Cerebellar cortex (tissue), 1 donor: ENCODE measurements at regions not wholly inside any gene's neighbourhood (a gene's known extent, or its start where the extent isn't known, plus 50 kb on each side); places are given as distances from the start of the nearest gene placed in this dataset.
"Not testable (repeated sequence)": the region's sequence is repeated elsewhere in the genome, so short reads cannot be mapped to it uniquely, and the experiment has no call there.

Experiments
- DNase-seq: peaks from one replicate; pipeline ENCODE4 v3.0.0-alpha.2; 2015; ENCODE audit warnings: low spot score

DNA sequence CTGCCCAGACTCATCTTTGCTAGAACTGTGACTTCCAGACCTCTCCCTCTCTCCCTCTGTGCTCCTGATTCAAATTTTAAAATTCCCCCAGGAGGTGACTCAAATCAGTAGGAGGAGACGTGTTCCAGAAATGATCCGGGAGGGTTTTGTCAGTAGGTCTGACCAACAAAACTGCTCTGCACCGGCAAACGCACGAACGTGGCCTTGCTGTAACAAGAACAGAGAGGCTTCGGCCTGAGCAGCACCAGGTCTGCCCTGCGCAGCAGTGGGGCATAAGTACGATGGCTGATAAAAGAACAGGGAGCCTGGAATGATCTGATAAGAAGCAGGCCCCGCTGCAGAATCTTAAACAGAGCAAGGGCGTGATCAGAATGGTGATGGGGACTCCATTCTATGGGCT is 152.7 kb upstream of the AUTS2 start:
- DNase-seq = no peak

DNA sequence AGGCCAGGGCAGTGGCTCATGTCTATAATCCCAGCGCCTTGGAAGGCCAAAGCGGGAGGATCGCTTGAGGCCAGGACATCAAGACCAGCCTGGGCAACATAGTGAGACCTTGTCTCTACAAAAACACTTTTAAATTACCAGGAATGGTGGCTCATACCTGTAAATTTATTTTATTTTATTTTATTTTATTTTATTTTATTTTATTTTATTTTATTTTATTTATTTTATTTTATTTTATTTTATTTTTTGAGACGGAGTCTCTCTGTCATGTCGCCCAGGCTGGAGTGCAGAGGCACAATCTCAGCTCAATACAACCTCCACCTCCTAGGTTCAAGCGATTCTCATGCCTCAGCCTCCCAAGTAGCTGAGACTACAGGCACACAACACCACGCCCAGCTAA is 152.1 kb upstream of the AUTS2 start:
- DNase-seq = not testable (repeated sequence)

GRCh38 chr7:69448071-69448470 is 150.2 kb upstream of the AUTS2 start:
- DNase-seq = no peak

GRCh38 chr7:69450456-69450855 is 147.8 kb upstream of the AUTS2 start:
- DNase-seq = no peak

DNA sequence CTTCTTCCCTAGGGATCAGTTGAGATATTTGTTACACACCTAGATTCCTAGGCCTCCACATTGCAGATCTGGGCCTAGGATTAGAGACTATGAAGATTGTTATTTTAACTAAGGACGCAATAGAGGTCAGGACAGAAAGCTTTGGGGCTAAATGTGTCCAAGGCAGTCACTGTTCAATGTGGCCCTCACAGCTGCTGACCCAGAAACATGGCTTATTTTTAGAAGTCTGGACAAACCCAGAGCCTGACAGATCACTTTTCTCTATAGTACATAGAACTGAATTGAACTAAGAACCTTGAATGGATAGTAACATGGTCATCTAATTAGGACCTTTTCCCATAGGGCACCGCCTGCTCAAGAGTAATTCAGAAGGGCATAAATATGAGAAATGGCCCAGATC is 146.6 kb upstream of the AUTS2 start:
- peak; percentile 3 for DNase-seq

- DNase-seq = no peak
Measured at GRCh38 chr7:69452797-69453196, 145.5 kb upstream of the AUTS2 start.

DNA sequence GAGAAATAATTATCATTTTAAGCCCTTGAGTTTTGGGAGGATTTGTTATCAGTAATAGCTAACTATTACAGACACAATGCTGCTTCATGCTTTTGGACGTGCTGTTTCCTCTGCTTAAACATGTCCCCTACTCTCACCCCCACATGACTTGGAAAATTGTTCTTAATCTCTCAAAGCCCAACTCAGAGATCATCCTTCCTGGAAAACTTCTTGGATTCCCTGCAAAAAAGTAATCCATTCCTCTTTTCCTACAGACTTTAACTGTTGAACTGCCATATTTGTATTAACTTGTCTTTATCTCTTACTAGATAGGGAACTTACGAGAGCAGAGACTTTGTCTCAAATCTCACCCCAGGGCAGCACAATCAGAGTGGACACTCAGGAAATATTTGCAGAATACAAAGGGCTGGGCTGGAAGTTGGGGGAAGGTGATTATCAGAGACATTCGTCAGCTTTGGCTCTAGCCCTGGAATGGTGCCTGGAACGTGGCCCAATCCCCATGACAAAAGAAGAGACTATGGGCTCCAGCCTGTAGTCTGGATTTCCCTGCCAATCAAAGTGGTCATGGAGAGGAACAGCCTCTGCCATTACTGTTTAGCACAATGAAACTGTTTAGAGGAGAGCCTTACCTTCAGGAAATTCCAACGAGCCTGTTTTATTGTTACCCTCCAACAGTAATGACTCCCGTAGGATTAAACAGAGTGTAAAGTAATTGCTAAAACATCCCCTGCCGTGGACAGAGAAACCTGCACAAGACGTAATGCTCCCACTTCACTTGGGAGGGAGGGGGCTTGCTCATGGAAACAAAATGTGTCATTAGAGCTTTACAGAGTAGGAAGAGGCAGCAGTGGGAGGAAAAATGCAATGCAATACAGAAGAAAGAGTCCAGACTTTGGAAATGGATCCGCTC is 140.4 kb upstream of the AUTS2 start:
- DNase-seq = peak; percentile 2

DNA sequence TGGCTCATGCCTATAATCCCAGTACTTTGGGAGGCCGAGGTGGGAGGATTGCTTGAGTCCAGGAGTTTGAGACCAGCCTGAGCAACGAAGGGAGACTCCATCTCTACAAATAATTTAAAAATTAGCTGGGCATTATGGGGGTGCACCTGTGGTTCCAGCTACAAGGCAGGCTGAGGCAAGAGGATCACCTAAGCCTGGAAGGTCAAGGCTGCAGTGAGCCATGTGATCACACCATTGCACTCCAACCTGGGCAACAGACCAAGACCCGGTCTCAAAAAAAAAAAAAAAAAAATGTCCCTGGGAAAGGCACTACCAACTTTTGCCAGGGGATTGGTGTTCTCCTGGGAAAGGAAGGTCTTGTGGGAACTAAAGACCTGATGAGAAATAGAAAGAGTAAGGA is 134.2 kb upstream of the AUTS2 start:
- no peak for DNase-seq

DNA sequence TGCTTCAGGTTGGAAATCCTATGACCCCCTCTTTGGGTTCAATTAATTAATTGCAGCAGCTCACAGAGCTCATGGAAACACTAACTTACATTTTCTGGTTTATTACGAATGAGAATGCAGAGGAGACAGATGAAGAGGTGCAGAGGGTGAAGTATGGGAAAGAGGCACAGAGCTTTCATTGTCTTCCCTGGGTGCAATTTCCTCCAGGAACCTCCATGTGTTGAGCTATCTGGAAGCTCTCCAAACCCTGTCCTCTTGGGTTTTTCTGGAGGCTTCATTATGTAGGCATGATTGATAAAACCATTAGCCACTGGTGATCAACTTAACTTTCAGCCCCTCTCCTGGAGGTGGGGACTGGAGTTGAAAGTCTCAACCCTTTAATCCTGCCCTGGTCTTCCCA is 133.0 kb upstream of the AUTS2 start:
- DNase-seq = no peak

DNA sequence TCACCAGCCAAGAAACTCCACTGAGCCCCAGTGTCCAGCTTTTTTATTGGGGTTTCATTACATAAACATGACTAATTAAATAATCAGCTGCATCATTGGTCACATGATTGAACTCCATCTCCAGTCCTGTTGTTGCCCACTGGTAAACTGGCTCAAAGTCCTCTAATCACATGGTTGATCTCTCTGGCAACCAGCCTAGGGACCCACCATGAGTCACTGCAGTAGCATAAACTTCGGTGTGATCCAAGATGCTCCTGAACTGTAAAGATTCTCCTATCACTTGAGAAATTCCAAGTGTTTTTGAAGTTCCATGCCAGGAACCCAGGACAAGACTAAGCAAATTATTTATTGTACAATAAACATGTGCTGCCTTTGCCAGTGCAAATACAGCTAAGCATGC is 130.4 kb upstream of the AUTS2 start:
- DNase-seq = no peak

GRCh38 chr7:69476416-69476815 is 121.9 kb upstream of the AUTS2 start:
- DNase-seq = no peak

DNA sequence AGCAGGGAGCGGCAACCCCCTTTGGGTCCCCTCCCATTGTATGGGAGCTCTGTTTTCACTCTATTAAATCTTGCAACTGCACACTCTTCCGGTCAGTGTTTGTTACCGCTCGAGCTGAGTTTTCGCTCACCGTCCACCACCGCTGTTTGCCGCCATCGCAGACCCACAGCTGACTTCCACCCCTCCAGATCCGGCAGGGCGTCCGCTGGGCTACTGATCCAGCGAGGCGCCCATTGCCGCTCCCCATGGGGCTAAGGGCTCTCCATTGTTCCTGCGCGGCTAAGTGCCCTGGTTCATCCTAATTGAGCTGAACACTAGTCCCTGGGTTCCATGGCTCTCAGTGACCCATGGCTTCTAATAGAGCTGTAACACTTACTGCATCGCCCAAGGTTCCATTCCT is 115.6 kb upstream of the AUTS2 start:
- no peak for DNase-seq

DNA sequence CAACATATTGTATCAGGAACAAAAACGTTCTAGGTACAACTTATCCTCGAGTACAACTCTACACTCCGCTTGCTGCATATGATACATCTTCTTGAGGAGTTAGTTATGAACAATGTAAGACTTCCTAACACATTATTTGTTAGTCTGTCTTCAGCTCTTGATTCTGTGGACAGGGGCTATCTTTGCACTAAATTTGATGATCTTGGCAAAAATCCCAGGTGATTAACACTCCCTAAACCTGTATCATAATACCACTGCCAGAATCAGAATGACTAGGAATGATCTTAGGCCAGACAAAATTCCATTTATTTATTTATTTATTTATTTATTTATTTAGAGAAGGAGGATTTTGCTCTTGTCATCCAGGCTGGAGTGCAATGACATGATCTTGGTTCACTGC is 108.7 kb upstream of the AUTS2 start:
- no peak for DNase-seq

- DNase-seq = no peak
Measured at GRCh38 chr7:69498671-69499070, 99.6 kb upstream of the AUTS2 start.

DNA sequence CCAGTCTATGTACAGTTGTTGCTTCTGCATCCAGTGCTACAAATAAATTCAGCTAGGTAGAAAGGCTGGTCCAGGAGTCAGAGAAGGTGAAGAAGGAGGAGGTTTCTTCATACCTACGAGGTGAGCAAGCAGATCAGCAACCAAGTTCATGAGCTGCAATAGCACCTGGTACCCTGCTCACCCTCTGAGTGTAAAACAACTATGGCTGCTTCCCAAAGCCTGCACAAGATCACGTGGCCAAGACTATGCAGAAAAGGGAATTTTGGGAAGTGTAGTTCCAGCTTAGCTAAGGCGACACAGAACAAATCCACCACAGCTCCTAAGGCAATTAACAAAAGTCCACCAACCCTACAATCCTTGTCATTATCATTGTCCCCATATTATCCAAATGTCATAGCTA is 95.9 kb upstream of the AUTS2 start:
- no peak for DNase-seq

DNA sequence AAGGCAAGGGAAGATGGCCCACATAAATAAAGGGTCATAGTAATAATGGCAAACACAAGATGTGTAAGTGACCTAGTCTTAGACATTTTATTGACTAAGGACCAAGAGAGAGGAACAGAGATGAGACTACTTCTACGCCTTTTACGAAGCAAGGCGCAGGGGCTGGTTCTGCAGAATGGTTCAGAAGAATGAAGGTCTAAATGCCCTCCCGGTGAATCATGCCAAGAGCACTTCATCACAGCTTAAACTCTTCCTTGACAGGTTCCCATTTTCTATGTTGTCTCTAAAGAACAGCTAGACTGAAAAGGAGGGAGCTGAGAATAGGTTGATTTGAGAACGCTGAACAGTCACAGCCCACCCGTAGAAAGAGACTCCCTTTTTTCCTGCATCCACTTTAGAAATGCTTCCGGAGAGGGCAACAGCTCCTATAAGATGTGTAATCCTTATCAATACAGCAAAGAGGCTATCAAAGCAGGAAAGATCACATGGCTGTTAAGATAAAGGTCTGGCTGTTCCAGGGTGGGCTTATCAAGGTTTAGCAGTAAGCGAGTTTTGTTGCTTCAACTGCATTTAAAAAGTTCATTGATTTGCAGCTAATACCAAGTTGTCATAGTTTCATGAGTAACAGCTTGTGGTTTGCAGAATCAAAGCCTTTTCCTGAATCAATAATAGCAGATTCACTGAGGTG is 93.4 kb upstream of the AUTS2 start:
- DNase-seq = no peak

DNA sequence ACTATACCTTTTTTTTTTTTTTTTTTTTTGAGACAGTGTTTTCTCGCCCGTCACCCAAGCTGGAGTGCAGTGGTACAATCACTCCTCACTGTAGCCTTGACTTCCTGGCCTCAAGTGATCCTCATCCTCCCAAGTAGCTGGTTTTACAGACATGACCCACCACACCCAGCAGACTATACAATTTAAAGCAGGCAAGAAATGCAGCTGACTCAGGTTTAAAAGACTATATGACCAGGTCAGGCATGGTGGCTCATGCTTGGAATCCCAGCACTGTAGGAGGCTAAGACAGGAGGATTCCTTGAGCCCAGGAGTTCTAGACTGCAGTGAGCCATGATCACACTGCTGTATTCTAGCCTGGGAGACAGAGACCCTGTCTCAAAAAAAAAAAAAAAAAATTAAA is 89.5 kb upstream of the AUTS2 start:
- no peak for DNase-seq

DNA sequence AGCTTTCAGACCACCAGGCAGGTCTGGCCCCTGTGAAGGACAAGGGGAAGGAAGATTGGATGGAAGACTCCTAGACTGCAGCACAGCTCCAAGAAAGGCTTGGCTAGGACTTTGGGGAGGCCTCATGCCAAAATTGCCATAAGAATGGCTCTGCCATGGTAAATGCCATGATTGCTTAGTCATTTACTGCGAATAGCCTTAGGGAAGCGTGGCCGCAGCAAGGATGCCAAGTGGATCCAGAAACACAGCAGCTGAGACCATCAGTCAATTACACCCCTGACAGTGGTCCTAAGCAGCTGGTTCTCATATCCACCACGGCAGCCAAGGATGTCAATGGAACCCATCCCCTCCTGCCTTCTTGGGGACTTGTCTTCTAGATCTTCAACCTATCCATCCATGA is 88.2 kb upstream of the AUTS2 start:
- no peak for DNase-seq

DNA sequence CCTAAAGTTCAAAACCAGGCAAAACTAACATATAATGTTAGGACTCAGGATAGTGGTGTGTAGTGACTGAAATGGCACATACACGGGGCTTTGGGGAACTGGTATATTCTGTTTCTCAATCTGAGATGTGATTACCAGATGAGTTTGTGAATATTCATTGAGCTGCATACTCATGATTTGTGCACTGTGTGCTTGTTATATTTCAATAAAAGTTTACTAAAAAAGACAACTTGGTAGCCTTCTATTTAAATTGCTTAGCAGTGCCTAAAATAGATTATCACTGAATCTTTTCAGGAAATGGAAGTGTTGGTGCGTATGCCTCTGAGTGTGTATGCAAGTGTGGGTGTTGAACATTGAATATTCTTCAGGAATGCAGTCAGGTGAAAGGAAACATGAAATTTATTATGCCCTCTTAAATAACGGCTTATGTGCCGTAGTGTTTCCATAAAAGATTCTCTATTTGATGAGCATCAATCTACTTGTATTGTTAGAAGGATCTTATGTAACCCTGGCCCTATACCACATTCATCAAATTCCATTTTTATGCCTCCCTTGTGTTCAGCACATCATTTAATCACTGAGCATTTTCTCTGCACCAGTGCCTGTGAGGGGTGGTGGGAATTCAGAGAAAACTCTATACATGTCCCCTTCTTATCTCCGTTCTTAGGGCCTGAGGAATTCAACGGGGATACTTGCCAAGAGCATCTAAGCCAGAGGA is 82.6 kb upstream of the AUTS2 start:
- no peak for DNase-seq

- no peak for DNase-seq
Measured at GRCh38 chr7:69516238-69516820, 81.9 kb upstream of the AUTS2 start.

GRCh38 chr7:69517985-69518704 is 80.1 kb upstream of the AUTS2 start:
- DNase-seq = peak; percentile 86

DNA sequence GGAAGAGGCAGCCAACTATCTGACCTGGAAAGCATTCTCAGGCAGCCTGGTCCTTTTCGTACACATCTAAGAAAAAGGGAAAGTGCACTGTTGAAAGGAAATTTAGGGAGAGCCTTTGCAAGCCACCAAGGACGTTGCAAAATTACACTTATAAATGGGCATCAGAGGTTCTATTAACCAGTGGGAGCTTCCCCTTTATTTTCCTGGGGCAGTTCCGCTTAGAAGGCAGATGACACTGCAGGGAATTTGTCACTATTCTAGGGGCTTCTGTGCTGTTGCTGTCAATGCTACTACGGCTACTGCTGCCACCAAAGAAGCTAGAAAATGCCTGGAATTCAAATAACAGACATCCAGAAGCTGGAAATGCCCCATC is 79.6 kb upstream of the AUTS2 start:
- DNase-seq = no peak
